ENCODE measurements at regions not wholly inside any gene's neighbourhood (a gene's known extent, or its start where the extent isn't known, plus 50 kb on each side); places are given as distances from the start of the nearest gene placed in this dataset.
"Not testable (repeated sequence)": the region's sequence is repeated elsewhere in the genome, so short reads cannot be mapped to it uniquely, and the experiment has no call there.

- DNase-seq: no peak
Observed at GRCh38 chr12:61531195-61531594, 729.0 kb upstream of the USP15 start.

GRCh38 chr12:61536117-61536516 is 724.1 kb upstream of the USP15 start:
- DNase-seq: no peak

GRCh38 chr12:61536525-61536924 is 723.7 kb upstream of the USP15 start:
- DNase-seq: no peak

GRCh38 chr12:61538951-61539350 is 721.3 kb upstream of the USP15 start:
- DNase-seq: no peak

GRCh38 chr12:61542551-61542950 is 717.7 kb upstream of the USP15 start:
- DNase-seq: no peak

- DNase-seq: no peak
Observed at GRCh38 chr12:61546296-61546695, 713.9 kb upstream of the USP15 start.

GRCh38 chr12:61553091-61553490 is 707.1 kb upstream of the USP15 start:
- no peak for DNase-seq

- DNase-seq: no peak
Observed at GRCh38 chr12:61554268-61555008, 705.8 kb upstream of the USP15 start.

- no peak for DNase-seq
Observed at GRCh38 chr12:61563665-61564450, 696.3 kb upstream of the USP15 start.

- DNase-seq: no peak
Observed at GRCh38 chr12:61564466-61564865, 695.7 kb upstream of the USP15 start.

- DNase-seq: no peak
Observed at GRCh38 chr12:61566183-61566582, 694.0 kb upstream of the USP15 start.

- DNase-seq: no peak
Observed at GRCh38 chr12:61574339-61574738, 685.9 kb upstream of the USP15 start.

- no peak for DNase-seq
Observed at GRCh38 chr12:61584943-61585342, 675.3 kb upstream of the USP15 start.

GRCh38 chr12:61590864-61591263 is 669.3 kb upstream of the USP15 start:
- DNase-seq: not testable (repeated sequence)

- no peak for DNase-seq
Observed at GRCh38 chr12:61610143-61610542, 650.1 kb upstream of the USP15 start.

GRCh38 chr12:61629702-61630101 is 630.5 kb upstream of the USP15 start:
- no peak for DNase-seq

- no peak for DNase-seq
Observed at GRCh38 chr12:61646639-61647038, 613.6 kb upstream of the USP15 start.

GRCh38 chr12:61647566-61647965 is 612.6 kb upstream of the USP15 start:
- DNase-seq: no peak

- no peak for DNase-seq
Observed at GRCh38 chr12:61652265-61652664, 607.9 kb upstream of the USP15 start.

- no peak for DNase-seq
Observed at GRCh38 chr12:61654698-61655097, 605.5 kb upstream of the USP15 start.

GRCh38 chr12:61655241-61655640 is 605.0 kb upstream of the USP15 start:
- no peak for DNase-seq

- no peak for DNase-seq
Observed at GRCh38 chr12:61667676-61668075, 592.5 kb upstream of the USP15 start.

- DNase-seq: no peak
Observed at GRCh38 chr12:61676520-61676919, 583.7 kb upstream of the USP15 start.

- DNase-seq: no peak
Observed at GRCh38 chr12:61687407-61687806, 572.8 kb upstream of the USP15 start.
